PFSK-1 (cell line): ENCODE measurements at regions not wholly inside any gene's neighbourhood (a gene's known extent, or its start where the extent isn't known, plus 50 kb on each side); places are given as distances from the start of the nearest gene placed in this dataset.

Experiments used
- POLR2AphosphoS5 ChIP-seq: IDR thresholded peaks from 2 replicates; pipeline ENCODE4 v1.6.1; 2012; ENCODE audit warnings: low read depth, mild to moderate bottlenecking, control low read depth, low read length, moderate library complexity
- SIN3A ChIP-seq: IDR thresholded peaks from 2 replicates; pipeline ENCODE4 v1.6.1; 2012; ENCODE audit warnings: mild to moderate bottlenecking, low read length, moderate library complexity, borderline replicate concordance; ENCODE audit not compliant: insufficient read depth
- TAF1 ChIP-seq: IDR thresholded peaks from 2 replicates; pipeline ENCODE4 v1.6.1; 2012; ENCODE audit warnings: low read length, control low read depth, borderline replicate concordance; ENCODE audit not compliant: insufficient read depth
- TF ChIP-seq, protein P1 (sequence below), 2 experiments: IDR thresholded peaks; 2 replicates each; pipeline versions ENCODE4 v1.6.1 to v1.8.0; 2011 to 2012; ENCODE audit warnings: low read depth in 2 of 2, low read length in 2 of 2, control low read depth in 1 of 2, inconsistent platforms in 1 of 2, mild to moderate bottlenecking in 1 of 2, moderate library complexity in 1 of 2; ENCODE audit not compliant: insufficient read depth in 1 of 2

DNA sequence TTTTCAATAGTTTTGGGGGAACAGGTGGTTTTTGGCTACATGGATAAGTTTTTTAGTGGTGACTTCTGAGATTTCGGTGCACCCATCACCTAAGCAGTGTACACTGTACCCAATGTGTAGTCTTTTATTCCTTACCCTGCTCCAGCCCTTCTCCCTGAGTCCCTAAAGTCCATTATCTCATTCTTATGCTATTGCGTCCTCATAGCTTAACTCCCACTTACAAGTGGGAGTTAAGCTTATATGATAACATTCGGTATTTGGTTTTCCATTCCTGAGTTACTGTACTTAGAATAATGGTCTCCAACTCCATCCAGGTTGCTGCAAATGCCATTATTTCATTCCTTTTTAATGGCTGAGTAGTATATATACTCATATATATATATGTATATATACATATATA lies 90.9 kb upstream of the ACSL3 start:
- TF ChIP-seq, protein P1, sequence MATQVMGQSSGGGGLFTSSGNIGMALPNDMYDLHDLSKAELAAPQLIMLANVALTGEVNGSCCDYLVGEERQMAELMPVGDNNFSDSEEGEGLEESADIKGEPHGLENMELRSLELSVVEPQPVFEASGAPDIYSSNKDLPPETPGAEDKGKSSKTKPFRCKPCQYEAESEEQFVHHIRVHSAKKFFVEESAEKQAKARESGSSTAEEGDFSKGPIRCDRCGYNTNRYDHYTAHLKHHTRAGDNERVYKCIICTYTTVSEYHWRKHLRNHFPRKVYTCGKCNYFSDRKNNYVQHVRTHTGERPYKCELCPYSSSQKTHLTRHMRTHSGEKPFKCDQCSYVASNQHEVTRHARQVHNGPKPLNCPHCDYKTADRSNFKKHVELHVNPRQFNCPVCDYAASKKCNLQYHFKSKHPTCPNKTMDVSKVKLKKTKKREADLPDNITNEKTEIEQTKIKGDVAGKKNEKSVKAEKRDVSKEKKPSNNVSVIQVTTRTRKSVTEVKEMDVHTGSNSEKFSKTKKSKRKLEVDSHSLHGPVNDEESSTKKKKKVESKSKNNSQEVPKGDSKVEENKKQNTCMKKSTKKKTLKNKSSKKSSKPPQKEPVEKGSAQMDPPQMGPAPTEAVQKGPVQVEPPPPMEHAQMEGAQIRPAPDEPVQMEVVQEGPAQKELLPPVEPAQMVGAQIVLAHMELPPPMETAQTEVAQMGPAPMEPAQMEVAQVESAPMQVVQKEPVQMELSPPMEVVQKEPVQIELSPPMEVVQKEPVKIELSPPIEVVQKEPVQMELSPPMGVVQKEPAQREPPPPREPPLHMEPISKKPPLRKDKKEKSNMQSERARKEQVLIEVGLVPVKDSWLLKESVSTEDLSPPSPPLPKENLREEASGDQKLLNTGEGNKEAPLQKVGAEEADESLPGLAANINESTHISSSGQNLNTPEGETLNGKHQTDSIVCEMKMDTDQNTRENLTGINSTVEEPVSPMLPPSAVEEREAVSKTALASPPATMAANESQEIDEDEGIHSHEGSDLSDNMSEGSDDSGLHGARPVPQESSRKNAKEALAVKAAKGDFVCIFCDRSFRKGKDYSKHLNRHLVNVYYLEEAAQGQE (IDR thresholded peaks at IDR 0.05; ENCODE audit: insufficient read depth in 1 of 2, low read depth in 2 of 2, low read length in 2 of 2) = no peak
- TF ChIP-seq POLR2AphosphoS5 (no peak), TAF1 (no peak), SIN3A (no peak)
